Fibroblast of villous mesenchyme (primary cell): ENCODE measurements at regions not wholly inside any gene's neighbourhood (a gene's known extent, or its start where the extent isn't known, plus 50 kb on each side); places are given as distances from the start of the nearest gene placed in this dataset.

ENCODE experiments used
- DNase-seq: peaks from one replicate; pipeline ENCODE4 v3.0.0-alpha.2; 2010; ENCODE audit warnings: low read depth
- H3K4me3 ChIP-seq: 2 replicates; pipeline ENCODE4 v1.5.1; 2011; ENCODE audit warnings: low read depth, mild to moderate bottlenecking, low read length
- CTCF ChIP-seq: IDR thresholded peaks from 2 replicates; pipeline ENCODE4 v1.5.1; 2012; ENCODE audit warnings: low read depth, mild to moderate bottlenecking, low read length; ENCODE audit not compliant: insufficient read depth

GRCh38 chr1:209240351-209240750, 343.2 kb upstream of the CAMK1G start:
- TF ChIP-seq CTCF = no peak
- no peak for DNase-seq
- no peak overlapping the region for H3K4me3 ChIP-seq

- no peak overlapping the region for H3K4me3 ChIP-seq
- DNase-seq = peak; percentile 15
- no peak for TF ChIP-seq CTCF
These were observed 342.0 kb upstream of the CAMK1G start for GRCh38 chr1:209241487-209241886.

GRCh38 chr1:209248649-209249279, 334.8 kb upstream of the CAMK1G start:
- TF ChIP-seq CTCF = peak; percentile 83
- no peak overlapping the region for H3K4me3 ChIP-seq
- peak; percentile 57 for DNase-seq

- no peak for DNase-seq
- TF ChIP-seq CTCF = no peak
- H3K4me3 ChIP-seq = no peak overlapping the region
These were observed 334.2 kb upstream of the CAMK1G start for GRCh38 chr1:209249280-209249670.

GRCh38 chr1:209249785-209250440, 333.6 kb upstream of the CAMK1G start:
- H3K4me3 ChIP-seq = no peak overlapping the region
- no peak for DNase-seq
- no peak for TF ChIP-seq CTCF

- TF ChIP-seq CTCF = no peak
- no peak for DNase-seq
- no peak overlapping the region for H3K4me3 ChIP-seq
These were observed 332.5 kb upstream of the CAMK1G start for GRCh38 chr1:209250861-209251636.
